ENCODE measurements at regions not wholly inside any gene's neighbourhood (a gene's known extent, or its start where the extent isn't known, plus 50 kb on each side); places are given as distances from the start of the nearest gene placed in this dataset.
"Not testable (repeated sequence)": the region's sequence is repeated elsewhere in the genome, so short reads cannot be mapped to it uniquely, and the experiment has no call there.

DNA sequence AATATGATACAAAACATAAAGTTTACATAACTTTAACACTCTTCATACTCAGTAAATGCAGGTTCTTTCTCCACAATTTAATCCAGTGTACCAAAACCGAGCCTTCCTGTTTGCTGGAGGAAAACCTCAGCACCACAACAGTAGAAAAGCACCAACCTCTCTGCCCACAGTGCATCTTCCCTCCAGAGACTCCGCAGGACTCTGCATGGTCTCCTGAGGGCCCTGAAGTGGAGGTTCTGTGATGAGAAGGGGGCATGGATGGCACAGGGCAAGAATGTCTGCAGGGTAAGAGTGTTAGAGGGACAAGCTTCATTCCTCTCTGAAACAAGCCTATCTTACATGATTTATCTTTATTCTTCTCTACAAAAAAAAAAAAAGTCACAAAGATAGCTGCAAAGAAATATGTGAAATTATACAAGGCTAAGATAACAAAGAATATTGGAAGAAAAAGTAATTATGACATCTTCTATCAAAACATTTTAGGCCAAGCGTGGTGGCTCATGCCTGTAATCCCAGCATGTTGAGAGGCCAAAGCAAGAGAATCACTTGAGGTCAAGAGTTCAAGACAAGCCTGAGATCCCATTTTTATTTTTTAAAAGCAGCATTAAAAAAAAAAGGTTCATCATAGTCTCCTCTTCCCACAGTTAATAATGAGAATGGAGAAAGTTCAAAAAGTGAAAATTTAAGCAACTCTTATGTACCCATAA is 102.0 kb downstream of the VPREB1 start:
- DNase-seq (ENCODE audit: low read depth, low spot score) = no peak

DNA sequence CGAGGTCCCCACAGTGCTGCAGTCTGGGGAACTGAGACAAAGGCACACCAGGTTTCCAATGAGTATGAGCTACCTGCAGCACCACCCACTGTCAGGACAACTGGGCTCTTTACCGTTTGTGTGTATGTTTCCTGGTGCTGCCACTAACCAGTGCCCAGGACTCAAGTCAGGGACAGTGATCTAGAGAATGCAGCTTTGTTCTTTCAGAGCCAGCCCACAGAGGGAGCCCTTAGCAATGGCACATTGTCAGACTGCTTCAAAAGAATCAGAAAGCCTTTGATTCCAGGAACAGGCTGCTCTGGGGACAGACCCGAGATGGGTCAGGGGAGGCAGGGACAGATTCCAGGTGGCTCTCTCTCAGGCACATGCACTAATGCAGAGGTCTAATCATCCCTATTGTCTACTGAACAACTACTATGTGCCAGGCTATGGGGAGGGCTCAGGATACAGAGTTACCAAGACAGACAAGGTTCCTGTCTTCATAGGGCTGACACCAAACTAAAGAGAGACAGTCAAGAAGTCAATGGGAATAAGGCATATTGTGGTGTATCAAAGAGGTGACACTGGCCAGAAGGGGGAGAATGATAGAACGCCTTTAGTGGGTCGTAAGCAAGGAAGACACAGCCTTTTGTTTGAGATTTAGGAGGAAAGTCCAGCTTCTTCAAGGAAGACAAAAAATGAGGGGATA is 103.7 kb downstream of the VPREB1 start:
- DNase-seq (ENCODE audit: low read depth, low spot score) = peak; percentile 66

DNA sequence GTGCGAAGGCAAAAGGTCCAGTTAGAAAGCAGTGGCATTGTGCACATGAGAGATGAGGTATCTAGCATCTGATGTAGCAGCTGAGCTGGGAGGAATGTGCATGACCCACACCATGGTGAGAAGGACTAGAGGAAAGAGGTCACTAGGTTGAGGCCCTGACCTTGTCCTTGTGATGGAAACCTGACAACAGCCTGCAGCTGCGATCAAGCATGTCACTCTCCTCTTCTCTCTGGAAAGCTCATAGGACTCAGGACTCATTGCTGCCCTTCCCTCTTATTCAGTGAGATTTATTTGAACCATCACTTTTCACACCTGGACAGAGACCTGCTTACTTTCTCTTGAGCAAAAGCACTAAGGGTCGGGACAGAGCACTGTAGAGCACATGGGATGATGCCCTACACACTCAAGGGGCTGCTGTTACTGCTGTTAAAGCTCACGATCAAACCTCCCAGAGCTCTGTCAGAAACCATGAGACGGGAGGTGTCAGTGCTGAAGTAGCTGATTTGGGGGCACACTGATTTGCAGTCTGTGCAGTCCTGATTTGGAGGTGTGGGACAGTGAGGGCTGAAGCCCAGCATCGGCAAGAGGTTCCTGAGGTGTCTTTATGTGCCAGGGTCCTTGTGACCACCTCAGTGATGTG is 104.3 kb downstream of the VPREB1 start:
- DNase-seq (ENCODE audit: low read depth, low spot score) = no peak

DNA sequence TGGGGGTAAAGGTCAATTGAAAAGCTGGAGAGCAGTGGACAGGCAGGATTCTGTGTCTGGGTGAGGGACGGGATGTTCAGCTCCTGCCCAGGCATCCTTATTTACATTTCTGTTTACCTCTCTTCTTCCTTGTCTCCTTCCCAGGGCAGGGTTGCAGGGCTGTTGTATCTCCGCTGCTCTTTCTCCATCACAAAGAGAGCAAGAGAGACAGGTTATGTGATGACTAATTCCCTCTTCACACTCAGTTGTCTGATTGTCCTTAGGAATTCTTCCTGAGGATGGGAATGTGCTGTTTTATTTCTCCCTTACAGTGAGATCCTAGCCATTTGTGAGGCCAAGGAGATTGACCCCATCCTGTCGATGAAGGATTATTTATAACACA is 104.9 kb downstream of the VPREB1 start:
- peak; percentile 23 for DNase-seq (ENCODE audit: low read depth, low spot score)

DNA sequence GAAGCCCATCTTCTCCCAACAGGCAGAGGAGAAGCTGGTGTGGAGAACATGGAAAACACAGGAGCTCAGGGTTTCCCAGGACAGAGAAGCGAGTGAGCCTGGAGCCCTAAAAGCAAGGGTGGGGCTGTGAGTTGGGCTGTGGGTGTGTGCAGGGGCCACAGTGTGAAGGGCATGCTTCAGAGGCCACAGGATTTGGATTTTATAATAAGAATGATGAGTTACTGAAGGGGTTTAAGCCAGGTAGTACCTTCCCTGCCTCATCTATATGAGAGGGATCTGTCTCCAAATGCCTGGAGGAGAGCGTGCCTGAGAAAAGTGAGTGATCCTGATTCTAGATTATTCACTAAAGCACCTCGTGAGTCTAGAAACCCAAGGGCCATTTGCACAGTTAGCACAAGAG is 106.8 kb downstream of the VPREB1 start:
- no peak for DNase-seq (ENCODE audit: low read depth, low spot score)

DNA sequence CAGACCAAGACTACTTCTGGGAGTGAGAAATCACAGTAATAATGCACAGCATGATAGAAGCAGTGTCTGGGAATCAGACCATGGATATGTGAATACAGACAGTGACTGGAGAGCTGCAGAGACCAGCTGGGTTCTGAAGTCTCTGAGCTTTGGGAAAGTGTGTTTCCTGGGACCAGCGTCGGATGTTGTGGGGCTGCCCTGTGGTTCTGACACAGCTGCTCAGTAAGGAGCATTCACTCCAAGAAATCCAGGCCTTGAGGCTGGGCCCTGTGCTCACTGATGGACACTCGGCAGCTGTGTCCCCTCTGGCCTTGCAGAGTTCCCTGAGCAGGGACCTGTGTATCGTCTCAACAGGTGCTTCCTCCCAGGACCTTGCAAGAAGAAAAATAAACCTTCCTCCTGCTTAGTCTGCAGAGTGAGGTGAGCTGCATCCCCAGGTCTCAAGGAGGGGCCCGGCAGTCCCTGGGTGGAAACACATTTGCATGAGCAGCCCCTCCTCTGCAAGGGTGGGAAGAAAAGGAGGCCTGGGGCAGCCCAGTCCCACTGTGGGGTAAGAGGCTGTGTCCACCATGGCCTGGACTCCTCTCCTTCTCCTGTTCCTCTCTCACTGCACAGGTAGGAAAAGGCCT is 107.9 kb downstream of the VPREB1 start:
- no peak for DNase-seq (ENCODE audit: low read depth, low spot score)

DNA sequence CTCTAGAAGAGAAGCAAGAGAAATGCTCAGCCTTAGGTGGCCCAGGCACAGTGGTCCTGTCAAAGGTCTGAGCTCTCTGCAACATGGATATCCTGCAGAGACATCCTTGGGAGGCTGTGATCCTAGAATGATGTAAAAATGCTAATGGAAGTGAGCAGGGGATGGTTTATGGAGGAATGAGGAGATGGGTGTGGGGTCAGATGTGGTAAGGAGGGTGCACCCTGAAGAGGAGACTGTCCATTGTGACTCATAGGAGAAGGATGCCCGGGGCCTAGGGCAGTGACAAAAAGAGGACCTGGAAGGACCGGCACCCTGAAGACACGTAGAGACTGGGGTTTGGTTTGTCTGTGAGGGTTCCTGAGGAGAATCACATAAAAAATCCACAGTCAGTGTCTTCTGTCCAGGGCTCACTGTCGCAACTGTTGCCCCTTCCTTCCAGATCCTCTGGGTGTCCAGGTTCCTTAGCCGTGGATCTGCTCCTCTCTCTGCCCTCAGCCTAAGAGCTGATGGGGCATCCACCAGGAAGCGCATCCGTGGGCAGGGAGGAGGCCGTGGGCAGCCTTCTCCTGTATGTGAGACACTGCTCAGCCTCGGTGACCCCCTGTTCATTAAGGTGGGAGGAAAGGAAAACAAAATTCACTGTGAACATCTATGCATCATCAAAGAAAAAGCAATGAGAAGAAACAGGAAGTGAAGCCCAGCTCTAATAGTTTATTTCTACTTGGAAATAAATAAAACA is 110.7 kb downstream of the VPREB1 start:
- no peak for DNase-seq (ENCODE audit: low read depth, low spot score)

DNA sequence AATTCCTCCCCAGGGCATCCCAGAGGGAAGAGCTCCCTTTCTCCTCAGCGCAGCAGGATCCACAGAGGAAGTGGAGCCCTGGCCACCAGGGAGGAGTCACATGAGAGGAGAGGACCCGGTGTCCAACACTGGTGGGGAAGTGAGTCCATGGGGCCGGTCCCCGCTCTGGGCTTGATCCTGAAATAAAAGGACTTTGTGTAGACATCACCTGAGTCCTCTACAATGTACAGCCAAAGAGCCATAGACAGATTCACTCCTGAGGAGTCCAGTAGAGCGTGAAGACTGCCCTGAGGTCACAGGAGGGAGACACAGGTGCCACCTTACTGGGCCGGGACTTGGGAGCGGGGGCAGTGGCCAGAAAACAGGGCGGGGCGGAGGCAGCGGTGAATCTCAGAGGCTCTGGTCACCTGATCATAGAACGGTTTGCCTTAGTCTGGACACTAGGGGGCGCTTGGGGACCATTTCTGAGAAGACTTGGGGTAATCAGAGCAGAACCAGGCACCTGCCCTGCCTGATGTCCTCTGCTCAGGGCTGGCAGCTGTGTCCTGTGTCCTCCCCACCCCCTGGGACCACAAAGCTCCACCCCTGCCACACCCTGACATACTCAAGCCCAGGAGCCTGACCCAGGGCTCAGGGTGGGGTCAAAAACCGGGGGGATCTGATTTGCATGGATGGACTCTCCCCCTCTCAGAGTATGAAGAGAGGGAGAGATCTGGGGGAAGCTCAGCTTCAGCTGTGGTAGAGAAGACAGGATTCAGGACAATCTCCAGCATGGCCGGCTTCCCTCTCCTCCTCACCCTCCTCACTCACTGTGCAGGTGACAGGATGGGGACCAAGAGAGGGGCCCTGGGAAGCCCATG is 112.7 kb downstream of the VPREB1 start:
- DNase-seq (ENCODE audit: low read depth, low spot score) = peak; percentile 86

DNA sequence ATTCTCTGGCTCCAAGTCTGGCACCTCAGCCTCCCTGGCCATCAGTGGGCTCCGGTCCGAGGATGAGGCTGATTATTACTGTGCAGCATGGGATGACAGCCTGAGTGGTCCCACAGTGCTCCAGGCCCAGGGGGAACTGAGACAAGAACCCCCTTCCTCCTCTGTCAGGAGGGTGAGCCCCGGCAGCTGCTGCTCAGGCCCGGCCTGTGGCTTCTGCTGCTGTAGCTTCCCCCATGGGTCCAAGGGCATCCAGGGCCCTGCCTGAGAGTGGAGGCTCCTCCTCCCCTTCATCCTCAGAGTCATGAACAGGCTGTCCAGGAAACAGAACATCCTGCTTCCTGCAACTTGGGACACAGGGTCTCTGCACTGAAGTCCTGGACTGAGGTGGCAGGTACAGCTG is 113.6 kb downstream of the VPREB1 start:
- DNase-seq (ENCODE audit: low read depth, low spot score) = no peak

DNA sequence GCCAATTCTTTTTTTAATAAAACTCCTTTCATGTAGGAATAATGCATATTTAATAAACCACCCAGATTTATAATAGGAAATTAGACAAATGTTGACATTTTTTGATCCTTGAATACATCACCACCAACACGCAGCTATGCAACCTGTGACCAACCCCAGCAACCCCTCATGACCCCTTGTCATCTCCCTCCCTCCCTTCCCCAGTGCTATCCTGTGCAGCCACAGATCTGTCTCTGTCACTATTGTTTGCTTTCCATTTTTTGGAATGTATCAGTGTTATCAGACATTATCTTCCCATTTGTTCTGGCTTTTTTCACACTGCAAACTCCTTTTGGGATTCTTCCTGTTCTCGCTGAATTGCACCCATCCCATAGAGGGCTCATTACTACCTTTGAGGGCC is 114.1 kb downstream of the VPREB1 start:
- no peak for DNase-seq (ENCODE audit: low read depth, low spot score)

DNA sequence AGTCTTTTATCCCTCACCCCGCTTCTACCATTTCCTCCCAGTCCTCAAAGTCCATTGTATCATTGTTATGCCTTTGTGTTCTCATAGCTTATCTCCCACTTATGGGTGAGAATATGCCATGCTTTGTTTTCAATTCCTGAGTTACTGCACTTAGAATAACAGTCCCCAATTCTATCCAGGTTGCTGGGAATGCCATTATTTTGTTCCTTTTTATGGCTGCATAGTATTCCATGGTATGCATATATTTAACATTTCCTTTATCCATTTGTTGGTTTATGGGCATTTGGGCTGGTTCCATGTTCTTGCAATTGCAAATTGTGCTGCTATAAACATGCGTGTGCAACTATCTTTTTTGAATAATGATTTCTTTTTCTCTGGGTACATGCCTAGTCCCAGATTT is 114.9 kb downstream of the VPREB1 start:
- DNase-seq (ENCODE audit: low read depth, low spot score) = no peak

DNA sequence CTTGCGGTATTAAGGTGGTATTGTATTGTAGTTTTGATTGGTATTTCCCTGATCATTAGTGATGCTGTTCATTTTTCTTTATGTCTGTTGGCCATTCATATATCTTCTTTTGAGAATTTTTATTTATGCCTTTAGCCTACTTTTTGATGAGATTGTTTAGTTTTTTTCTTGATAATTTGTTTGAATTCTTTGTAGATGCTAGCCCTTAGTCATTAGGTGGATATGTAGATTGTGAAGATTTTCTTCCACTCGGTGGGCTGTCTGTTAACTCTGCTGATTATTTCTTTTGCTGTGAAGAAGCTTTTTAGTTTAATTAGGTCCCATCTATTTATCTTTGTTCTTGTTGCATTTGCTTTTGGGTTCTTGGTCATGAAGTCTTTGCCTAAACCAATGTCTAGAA is 115.4 kb downstream of the VPREB1 start:
- no peak for DNase-seq (ENCODE audit: low read depth, low spot score)

DNA sequence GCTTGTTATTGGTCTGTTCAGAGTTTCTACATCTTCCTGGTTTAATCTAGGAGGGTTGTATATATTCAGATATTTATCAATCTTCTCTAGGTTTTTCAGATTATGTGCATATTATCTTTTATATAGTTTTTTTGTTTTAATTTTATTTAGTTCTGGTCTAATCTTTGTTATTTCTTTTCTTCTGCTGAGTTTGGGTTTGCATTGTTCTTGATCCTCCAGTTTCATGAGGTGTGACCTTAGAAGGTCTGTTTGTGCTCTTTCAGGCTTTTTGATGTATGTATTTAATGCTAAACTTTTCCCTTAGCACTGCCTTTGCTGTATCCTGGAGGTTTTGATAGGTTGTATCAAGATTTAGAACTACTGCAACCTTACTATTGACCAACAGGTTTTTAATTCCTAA is 117.7 kb downstream of the VPREB1 start:
- DNase-seq (ENCODE audit: low read depth, low spot score) = no peak

DNA sequence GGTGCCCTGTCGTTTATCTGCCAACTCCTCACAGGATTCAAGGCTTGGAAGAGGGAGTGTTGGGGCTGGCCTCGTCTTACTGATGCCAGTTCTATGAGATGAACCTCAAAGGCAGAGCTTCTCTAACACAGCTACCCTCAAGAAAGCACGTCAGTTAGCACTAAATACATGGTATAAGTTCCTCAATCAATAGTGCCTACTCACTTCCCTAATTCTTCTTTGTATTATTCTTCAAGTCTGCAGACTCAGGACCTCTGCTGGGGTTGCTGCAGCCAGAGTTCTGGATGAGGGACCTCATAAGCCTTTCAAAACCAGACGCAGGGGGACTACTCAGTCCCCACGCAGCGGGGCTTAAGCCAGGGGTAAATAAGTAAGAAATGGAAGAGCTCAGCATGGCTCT is 118.3 kb downstream of the VPREB1 start:
- no peak for DNase-seq (ENCODE audit: low read depth, low spot score)

DNA sequence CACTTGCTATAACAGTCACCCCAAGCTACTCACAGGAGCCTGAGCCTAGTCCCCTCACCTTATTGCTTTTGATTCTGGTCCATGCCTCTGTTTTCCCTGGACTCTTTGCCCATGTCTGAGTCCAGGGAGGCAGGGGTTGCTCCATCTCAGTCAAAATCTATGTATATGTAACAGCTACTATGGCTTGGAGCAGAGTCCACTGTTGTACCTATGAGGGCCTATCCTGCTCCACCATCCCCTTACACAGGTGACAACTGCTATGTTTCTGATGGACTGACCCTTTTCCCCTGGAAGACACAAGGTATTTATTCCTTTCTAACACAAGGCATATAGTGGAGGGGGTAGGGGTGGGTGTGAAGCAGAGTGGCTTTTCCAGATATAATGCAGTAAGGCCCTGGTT is 119.6 kb downstream of the VPREB1 start:
- no peak for DNase-seq (ENCODE audit: low read depth, low spot score)

DNA sequence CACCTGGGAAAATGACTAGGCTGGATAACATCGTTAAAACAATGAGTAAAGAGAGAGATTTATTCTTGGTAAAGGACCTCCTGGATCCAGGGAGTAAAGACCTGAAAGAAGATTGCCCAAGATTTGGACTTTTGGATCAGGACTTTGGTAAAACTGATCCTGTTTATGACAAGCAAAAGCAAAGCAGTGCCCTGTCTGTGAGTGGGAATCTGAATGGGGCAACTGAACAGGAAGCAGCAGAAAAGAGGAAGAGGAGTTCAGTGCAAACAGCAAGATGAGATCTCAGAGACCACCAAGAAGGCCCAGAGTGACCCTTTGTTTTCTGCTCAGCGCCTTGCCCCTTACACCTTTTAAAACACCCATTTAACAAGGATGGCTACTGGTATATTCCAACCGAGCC is 122.0 kb downstream of the VPREB1 start:
- no peak for DNase-seq (ENCODE audit: low read depth, low spot score)

DNA sequence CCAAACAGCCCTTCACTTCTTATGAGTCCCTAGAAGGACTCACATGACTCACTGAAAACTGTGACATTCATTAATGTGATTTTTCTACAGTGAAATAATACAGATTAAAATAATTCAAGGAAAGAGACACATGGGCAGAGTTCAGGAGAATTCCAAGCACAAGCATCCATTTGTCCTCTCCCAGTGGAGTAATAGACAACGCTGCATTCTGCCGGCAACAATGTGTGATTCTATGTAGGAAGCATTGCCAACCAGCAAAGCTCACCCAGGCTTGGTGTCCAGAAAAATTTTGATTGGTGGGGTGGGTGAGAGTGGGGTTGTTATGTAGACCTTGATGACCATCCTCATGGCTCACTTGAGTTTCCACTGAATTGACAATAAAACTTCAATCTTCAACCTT is 123.9 kb downstream of the VPREB1 start:
- DNase-seq (ENCODE audit: low read depth, low spot score) = no peak

DNA sequence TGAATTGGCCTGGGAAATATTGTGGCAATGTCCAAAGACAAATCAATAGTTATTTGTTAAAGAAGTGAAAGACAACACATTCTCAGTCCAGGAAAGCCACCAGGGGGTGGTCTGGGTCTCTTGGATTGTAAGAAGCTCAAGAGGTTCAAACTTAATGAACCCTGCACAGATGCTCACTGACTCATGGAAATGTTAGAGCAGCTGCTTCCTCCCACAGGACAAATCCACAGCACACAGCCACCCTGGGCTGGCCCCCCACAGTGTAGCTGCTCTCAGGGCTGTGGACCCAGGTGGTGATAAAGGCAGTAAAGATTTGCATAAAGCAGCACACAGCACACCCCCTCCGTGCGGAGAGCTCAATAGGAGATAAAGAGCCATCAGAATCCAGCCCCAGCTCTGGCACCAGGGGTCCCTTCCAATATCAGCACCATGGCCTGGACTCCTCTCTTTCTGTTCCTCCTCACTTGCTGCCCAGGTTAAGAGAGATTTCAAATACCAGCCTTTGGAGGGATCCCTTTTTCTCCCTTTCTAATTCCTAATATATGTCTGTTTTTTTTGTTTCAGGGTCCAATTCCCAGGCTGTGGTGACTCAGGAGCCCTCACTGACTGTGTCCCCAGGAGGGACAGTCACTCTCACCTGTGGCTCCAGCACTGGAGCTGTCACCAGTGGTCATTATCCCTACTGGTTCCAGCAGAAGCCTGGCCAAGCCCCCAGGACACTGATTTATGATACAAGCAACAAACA is 124.8 kb downstream of the VPREB1 start:
- not testable (repeated sequence) for DNase-seq (ENCODE audit: low read depth, low spot score)

DNA sequence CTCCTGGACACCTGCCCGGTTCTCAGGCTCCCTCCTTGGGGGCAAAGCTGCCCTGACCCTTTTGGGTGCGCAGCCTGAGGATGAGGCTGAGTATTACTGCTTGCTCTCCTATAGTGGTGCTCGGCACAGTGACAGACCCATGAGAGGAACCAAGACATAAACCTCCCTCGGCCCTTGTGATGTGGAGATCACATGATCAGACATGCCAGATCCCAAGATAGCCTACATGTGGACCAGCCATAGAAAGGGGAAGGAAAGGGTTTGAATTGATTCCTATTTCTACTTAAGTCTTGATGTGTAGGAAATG is 125.3 kb downstream of the VPREB1 start:
- no peak for DNase-seq (ENCODE audit: low read depth, low spot score)

DNA sequence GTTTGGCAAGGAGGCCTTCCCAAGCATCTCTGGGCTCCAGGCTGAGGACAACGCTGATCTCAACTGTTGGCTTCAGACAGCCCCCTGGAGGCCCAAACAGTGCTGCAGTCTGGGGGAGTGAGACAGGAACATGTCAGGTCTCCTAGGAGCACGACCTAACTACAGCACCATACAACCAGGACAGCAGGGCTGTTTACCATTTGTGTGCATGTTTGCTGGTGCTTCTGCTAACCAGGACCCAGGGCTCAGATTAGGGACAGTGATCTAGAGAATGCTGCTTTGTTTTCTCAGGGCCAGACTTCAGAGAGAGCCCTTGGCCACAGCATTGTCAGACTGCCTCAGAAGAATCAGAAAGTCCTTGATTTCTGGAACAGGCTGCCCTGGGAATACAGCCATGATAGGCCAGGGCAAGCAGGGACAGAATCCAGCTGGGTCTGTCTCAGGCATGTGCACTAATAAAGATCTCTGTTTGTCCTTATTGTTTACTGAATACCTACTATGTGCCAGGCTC is 126.5 kb downstream of the VPREB1 start:
- DNase-seq (ENCODE audit: low read depth, low spot score) = peak; percentile 42

Data from ELF-1 (cell line).